BE2C (cell line): ENCODE measurements at regions not wholly inside any gene's neighbourhood (a gene's known extent, or its start where the extent isn't known, plus 50 kb on each side); places are given as distances from the start of the nearest gene placed in this dataset.

Experiments used
- DNase-seq: peaks from one replicate; pipeline ENCODE4 v3.0.0-alpha.2; 2020
- H3K27me3 ChIP-seq: fragments of 250-450 bp; sonication (Bioruptor Pico); 2 replicates; pipeline ENCODE4 v1.5.1; 2020; ENCODE audit warnings: mild to moderate bottlenecking
- H3K36me3 ChIP-seq: fragments of 250-450 bp; sonication (Bioruptor Pico); 2 replicates; pipeline ENCODE4 v1.5.1; 2020; ENCODE audit warnings: mild to moderate bottlenecking
- H3K4me1 ChIP-seq: fragments of 250-450 bp; sonication (Bioruptor Pico); 2 replicates; pipeline ENCODE4 v1.5.1; 2020
- H3K4me3 ChIP-seq: 2 replicates; pipeline ENCODE4 v1.5.1; 2011; ENCODE audit warnings: low read depth, low read length
- H3K9me3 ChIP-seq: fragments of 250-450 bp; sonication (Bioruptor Pico); 2 replicates; pipeline ENCODE4 v1.5.1; 2020
- TF ChIP-seq, protein P1 (sequence below): IDR thresholded peaks from 2 replicates; pipeline ENCODE4 v1.5.1; 2012; ENCODE audit warnings: mild to moderate bottlenecking, low read depth, low read length

DNA sequence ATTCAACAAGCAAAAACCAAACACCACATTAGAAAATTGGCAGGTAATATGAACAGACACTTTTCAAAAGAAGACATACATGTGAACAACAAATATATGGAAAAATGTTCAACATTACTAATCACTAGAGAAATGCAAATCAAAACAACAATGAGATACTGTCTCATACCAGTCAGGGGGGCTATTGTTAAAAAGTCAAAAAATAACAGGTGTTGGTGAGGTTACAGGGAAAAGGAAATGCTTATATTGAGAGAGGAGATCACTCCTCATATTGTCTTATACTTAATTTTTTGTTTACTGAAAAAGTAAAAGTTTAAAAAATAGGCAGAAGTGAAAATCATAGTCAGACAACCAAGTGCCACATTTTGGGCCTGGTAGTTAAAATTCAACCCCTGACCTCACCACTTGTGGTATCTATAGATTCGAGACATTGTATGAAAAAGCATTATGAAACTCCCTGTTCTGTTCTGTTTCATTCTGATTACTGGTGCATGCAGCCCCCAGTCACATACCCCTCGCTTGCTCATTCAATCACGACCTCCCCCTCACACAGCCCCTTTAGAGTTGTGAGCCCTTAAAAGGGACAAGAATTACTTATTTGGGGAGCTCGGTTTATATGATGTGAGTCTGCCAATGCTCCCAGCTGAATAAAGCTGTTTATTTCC lies 153.7 kb upstream of the FGF16 start:
- DNase-seq = no peak
- Histone ChIP-seq H3K9me3 (no peaks in the 10 kb centered on the region), H3K4me1 (no peaks in the 10 kb centered on the region), H3K4me3 (no peak overlapping the region), H3K27me3 (no peaks in the 10 kb centered on the region), H3K36me3 (no peaks in the 10 kb centered on the region)
- TF ChIP-seq, protein P1, sequence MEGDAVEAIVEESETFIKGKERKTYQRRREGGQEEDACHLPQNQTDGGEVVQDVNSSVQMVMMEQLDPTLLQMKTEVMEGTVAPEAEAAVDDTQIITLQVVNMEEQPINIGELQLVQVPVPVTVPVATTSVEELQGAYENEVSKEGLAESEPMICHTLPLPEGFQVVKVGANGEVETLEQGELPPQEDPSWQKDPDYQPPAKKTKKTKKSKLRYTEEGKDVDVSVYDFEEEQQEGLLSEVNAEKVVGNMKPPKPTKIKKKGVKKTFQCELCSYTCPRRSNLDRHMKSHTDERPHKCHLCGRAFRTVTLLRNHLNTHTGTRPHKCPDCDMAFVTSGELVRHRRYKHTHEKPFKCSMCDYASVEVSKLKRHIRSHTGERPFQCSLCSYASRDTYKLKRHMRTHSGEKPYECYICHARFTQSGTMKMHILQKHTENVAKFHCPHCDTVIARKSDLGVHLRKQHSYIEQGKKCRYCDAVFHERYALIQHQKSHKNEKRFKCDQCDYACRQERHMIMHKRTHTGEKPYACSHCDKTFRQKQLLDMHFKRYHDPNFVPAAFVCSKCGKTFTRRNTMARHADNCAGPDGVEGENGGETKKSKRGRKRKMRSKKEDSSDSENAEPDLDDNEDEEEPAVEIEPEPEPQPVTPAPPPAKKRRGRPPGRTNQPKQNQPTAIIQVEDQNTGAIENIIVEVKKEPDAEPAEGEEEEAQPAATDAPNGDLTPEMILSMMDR = no peak

DNA sequence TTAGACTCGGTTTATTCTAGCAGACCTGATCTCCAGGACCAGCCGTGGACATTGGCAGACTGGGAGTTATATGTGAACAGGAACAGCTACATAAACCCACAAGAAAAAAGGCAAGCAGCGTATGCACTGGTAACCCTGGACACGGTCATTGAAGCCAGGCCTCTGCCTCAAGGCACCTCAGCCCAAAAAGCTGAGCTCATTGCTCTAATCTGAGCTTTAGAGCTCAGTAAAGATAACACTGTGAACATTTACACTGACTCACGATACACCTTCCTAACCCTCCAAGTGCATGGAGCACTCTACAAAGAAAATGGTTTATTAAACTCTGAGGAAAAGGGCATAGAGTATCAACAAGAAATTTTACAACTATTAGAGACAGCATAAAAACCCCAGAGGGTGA lies 148.9 kb upstream of the FGF16 start:
- Histone ChIP-seq H3K9me3 (no peaks in the 10 kb centered on the region), H3K36me3 (no peaks in the 10 kb centered on the region), H3K27me3 (no peaks in the 10 kb centered on the region), H3K4me3 (no peak overlapping the region), H3K4me1 (no peaks in the 10 kb centered on the region)
- TF ChIP-seq, protein P1 = no peak
- DNase-seq = no peak

DNA sequence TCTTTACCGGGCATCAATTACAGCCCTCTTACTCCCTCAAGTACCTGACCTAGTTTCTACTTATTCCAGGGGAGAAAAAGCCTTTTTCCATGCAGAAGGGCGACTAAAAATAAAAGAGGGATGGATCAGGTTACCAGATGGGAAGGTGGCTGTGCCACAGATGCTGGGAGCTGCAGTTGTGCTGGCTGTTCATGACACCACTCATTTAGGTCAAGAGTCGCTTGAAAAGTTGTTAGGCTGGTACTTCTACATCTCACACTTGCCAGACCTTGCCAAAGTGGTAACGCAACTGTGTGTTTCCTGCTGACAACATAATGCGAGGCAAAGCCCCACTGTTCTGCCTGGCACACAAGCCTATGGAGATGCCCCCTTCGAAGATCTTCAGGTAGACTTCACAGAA lies 148.4 kb upstream of the FGF16 start:
- TF ChIP-seq, protein P1 = no peak
- H3K4me3 ChIP-seq = no peak overlapping the region
- H3K27me3 ChIP-seq = no peaks in the 10 kb centered on the region
- no peaks in the 10 kb centered on the region for H3K36me3 ChIP-seq
- DNase-seq = no peak
- H3K9me3 ChIP-seq = no peaks in the 10 kb centered on the region
- H3K4me1 ChIP-seq = no peaks in the 10 kb centered on the region

DNA sequence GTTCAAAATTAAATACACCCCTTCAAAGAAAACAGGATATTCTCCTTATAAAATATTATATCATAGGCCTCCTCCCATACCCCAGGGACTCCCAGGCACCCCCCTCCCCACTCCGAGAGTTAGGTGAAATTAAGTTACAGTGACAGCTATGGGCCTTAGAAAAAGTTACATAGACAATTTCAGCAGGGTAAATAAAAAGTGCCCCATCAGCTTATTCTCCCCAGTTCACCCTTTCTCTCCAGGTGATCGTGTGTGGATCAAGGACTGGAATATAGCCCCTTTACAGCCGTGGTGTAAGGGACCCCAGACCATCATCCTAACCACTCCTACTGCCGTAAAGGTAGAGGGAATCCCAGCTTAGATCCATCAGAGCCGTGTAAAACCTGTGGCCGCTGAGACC lies 147.6 kb upstream of the FGF16 start:
- TF ChIP-seq, protein P1 = no peak
- Histone ChIP-seq H3K4me1 (no peaks in the 10 kb centered on the region), H3K27me3 (no peaks in the 10 kb centered on the region), H3K9me3 (no peaks in the 10 kb centered on the region), H3K4me3 (no peak overlapping the region), H3K36me3 (no peaks in the 10 kb centered on the region)
- no peak for DNase-seq

DNA sequence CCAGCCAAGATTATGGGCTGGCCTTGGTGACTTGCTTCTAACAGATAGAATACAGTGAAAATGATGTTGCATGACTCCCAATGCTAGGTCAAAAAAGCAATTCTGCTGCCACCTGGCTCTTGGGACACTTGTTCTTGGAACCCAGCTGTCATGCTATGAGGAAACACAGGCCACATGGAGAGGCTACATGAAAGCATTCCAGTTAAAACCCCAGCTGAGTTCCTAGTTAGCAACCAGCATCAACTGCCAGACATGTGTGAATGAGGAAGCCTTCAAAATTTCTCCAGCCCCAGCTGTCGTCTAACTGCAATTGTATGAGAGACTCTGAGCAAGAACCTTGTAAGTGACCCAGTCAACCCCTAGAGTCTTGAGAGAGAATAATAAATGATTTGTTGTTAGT lies 105.2 kb upstream of the FGF16 start:
- TF ChIP-seq, protein P1 = no peak
- no peaks in the 10 kb centered on the region for H3K36me3 ChIP-seq
- no peaks in the 10 kb centered on the region for H3K4me1 ChIP-seq
- H3K4me3 ChIP-seq = no peak overlapping the region
- no peaks in the 10 kb centered on the region for H3K27me3 ChIP-seq
- no peaks in the 10 kb centered on the region for H3K9me3 ChIP-seq
- DNase-seq = no peak

DNA sequence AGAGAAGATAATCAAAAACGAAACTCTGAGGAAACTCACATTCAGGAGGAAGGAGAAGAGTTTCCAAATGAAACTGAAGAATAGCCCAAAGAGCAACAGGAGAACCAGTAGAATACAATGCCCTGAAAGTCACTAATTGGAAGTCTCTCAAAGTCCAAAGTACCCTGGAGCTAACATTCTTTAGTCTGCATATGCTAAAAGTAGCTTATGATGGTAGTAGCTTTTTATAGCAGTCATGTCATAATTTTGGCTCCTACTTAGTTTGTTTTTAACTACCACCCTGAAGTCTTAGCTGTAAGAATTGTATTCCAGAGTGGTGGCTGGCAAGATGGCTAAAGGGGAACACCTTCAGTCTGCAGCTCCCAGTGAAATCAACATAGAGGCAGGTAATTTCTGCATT lies 100.3 kb upstream of the FGF16 start:
- no peaks in the 10 kb centered on the region for H3K27me3 ChIP-seq
- no peaks in the 10 kb centered on the region for H3K36me3 ChIP-seq
- TF ChIP-seq, protein P1 = no peak
- no peaks in the 10 kb centered on the region for H3K9me3 ChIP-seq
- H3K4me3 ChIP-seq = no peak overlapping the region
- H3K4me1 ChIP-seq = no peaks in the 10 kb centered on the region
- no peak for DNase-seq
